ENCODE measurements at regions not wholly inside any gene's neighbourhood (a gene's known extent, or its start where the extent isn't known, plus 50 kb on each side); places are given as distances from the start of the nearest gene placed in this dataset.

DNA sequence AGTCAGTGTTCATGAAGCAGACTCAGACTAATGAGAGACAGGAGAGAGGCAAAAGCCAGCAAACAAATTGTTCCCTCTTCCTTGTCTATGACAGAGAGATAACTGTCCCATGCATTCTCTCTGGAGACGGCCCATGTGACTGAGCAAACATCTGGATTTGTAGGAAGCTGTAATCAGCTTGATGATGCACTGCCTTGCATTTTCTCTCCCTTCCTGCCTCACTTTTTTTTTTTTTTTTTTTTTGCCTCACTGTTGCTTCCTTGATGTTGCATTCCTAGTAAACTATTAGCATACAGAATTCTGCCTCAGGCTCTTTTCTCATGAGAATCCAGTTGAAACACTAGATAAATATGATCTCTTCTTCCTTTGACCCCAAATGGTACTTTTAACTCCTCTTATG is 134.5 kb downstream of the HHIPL2 start:
- TF ChIP-seq POLR2AphosphoS5 (IDR thresholded peaks at IDR 0.05) (no peak), TAF1 (IDR thresholded peaks at IDR 0.05; ENCODE audit: low read depth) (no peak), EZH2 (IDR thresholded peaks at IDR 0.05; ENCODE audit: borderline replicate concordance, insufficient read depth, low read length, poor library complexity, severe bottlenecking) (no peak), SMC3 (conservative IDR thresholded peaks at IDR 0.05; ENCODE audit: poor library complexity) (no peak), RAD21 (conservative IDR thresholded peaks at IDR 0.05) (no peak)
- TF ChIP-seq, protein P1, sequence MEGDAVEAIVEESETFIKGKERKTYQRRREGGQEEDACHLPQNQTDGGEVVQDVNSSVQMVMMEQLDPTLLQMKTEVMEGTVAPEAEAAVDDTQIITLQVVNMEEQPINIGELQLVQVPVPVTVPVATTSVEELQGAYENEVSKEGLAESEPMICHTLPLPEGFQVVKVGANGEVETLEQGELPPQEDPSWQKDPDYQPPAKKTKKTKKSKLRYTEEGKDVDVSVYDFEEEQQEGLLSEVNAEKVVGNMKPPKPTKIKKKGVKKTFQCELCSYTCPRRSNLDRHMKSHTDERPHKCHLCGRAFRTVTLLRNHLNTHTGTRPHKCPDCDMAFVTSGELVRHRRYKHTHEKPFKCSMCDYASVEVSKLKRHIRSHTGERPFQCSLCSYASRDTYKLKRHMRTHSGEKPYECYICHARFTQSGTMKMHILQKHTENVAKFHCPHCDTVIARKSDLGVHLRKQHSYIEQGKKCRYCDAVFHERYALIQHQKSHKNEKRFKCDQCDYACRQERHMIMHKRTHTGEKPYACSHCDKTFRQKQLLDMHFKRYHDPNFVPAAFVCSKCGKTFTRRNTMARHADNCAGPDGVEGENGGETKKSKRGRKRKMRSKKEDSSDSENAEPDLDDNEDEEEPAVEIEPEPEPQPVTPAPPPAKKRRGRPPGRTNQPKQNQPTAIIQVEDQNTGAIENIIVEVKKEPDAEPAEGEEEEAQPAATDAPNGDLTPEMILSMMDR (IDR thresholded peaks at IDR 0.05; ENCODE audit: poor library complexity, severe bottlenecking): no peak
- TF ChIP-seq, protein P2, sequence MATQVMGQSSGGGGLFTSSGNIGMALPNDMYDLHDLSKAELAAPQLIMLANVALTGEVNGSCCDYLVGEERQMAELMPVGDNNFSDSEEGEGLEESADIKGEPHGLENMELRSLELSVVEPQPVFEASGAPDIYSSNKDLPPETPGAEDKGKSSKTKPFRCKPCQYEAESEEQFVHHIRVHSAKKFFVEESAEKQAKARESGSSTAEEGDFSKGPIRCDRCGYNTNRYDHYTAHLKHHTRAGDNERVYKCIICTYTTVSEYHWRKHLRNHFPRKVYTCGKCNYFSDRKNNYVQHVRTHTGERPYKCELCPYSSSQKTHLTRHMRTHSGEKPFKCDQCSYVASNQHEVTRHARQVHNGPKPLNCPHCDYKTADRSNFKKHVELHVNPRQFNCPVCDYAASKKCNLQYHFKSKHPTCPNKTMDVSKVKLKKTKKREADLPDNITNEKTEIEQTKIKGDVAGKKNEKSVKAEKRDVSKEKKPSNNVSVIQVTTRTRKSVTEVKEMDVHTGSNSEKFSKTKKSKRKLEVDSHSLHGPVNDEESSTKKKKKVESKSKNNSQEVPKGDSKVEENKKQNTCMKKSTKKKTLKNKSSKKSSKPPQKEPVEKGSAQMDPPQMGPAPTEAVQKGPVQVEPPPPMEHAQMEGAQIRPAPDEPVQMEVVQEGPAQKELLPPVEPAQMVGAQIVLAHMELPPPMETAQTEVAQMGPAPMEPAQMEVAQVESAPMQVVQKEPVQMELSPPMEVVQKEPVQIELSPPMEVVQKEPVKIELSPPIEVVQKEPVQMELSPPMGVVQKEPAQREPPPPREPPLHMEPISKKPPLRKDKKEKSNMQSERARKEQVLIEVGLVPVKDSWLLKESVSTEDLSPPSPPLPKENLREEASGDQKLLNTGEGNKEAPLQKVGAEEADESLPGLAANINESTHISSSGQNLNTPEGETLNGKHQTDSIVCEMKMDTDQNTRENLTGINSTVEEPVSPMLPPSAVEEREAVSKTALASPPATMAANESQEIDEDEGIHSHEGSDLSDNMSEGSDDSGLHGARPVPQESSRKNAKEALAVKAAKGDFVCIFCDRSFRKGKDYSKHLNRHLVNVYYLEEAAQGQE (IDR thresholded peaks at IDR 0.05; ENCODE audit: borderline replicate concordance): no peak

Measured in neural cell (in vitro differentiated cells).